H9 (cell line): ENCODE measurements at regions not wholly inside any gene's neighbourhood (a gene's known extent, or its start where the extent isn't known, plus 50 kb on each side); places are given as distances from the start of the nearest gene placed in this dataset.

Experiments
- DNase-seq: peaks from one replicate; pipeline ENCODE4 v3.0.0-alpha.2; 2017
- H2AFZ ChIP-seq: one replicate; pipeline ENCODE4 v1.6.1; 2013; ENCODE audit warnings: mild to moderate bottlenecking, low read length, control low read depth, moderate library complexity
- H2AK5ac ChIP-seq: 2 replicates; pipeline ENCODE4 v1.6.1; 2013; ENCODE audit warnings: low read length, control low read depth, mixed read lengths; ENCODE audit not compliant: insufficient read length
- H2BK120ac ChIP-seq: one replicate; pipeline ENCODE4 v1.6.1; 2013; ENCODE audit warnings: low read depth, mild to moderate bottlenecking, low read length, control low read depth, inconsistent platforms; ENCODE audit not compliant: poor library complexity, severe bottlenecking
- H2BK12ac ChIP-seq: 2 replicates; pipeline ENCODE4 v1.6.1; 2013; ENCODE audit warnings: low read length, control low read depth, mixed read lengths, low read depth; ENCODE audit not compliant: insufficient read length
- H2BK15ac ChIP-seq: 2 replicates; pipeline ENCODE4 v1.6.1; 2013; ENCODE audit warnings: low read depth, low read length, control low read depth
- H2BK20ac ChIP-seq: one replicate; pipeline ENCODE4 v1.6.1; 2013; ENCODE audit warnings: low read depth, mild to moderate bottlenecking, low read length, control low read depth, inconsistent platforms; ENCODE audit not compliant: poor library complexity, severe bottlenecking
- H2BK5ac ChIP-seq: 2 replicates; pipeline ENCODE4 v1.6.1; 2013; ENCODE audit warnings: low read length, control low read depth, mixed read lengths; ENCODE audit not compliant: insufficient read length
- H3K14ac ChIP-seq: 2 replicates; pipeline ENCODE4 v1.6.1; 2013; ENCODE audit warnings: low read length, control low read depth; ENCODE audit not compliant: insufficient read depth
- H3K18ac ChIP-seq: 2 replicates; pipeline ENCODE4 v1.6.1; 2013; ENCODE audit warnings: low read depth, mild to moderate bottlenecking, mixed read lengths, low read length, control low read depth; ENCODE audit not compliant: insufficient read length
- H3K23ac ChIP-seq: 2 replicates; pipeline ENCODE4 v1.6.1; 2013; ENCODE audit warnings: low read length, control low read depth, mixed read lengths, low read depth; ENCODE audit not compliant: insufficient read length
- H3K23me2 ChIP-seq: 2 replicates; pipeline ENCODE4 v1.6.1; 2013; ENCODE audit warnings: low read depth, mild to moderate bottlenecking, mixed read lengths, low read length, control low read depth; ENCODE audit not compliant: insufficient read length, poor library complexity, severe bottlenecking
- H3K27ac ChIP-seq: 2 replicates; pipeline ENCODE4 v1.5.1; 2013; ENCODE audit warnings: low read length, control low read depth, mixed read lengths, low read depth; ENCODE audit not compliant: insufficient read length
- H3K27me3 ChIP-seq: 2 replicates; pipeline ENCODE4 v1.6.1; 2013; ENCODE audit warnings: low read length, control low read depth, inconsistent platforms; ENCODE audit not compliant: insufficient read depth
- H3K4ac ChIP-seq: 2 replicates; pipeline ENCODE4 v1.6.1; 2013; ENCODE audit warnings: low read depth, mild to moderate bottlenecking, control low read depth, inconsistent platforms, low read length, moderate library complexity
- H3K4me1 ChIP-seq: 2 replicates; pipeline ENCODE4 v1.6.1; 2013; ENCODE audit warnings: low read length, control low read depth, inconsistent platforms; ENCODE audit not compliant: insufficient read depth
- H3K4me2 ChIP-seq: 2 replicates; pipeline ENCODE4 v1.6.1; 2013; ENCODE audit warnings: low read length, control low read depth, mixed read lengths; ENCODE audit not compliant: insufficient read length, insufficient read depth
- H3K56ac ChIP-seq: 2 replicates; pipeline ENCODE4 v1.6.1; 2013; ENCODE audit warnings: low read depth, mild to moderate bottlenecking, mixed read lengths, low read length, control low read depth; ENCODE audit not compliant: insufficient read length
- H3K79me1 ChIP-seq: 2 replicates; pipeline ENCODE4 v1.6.1; 2013; ENCODE audit warnings: low read depth, mild to moderate bottlenecking, moderate library complexity, low read length, control low read depth, inconsistent platforms; ENCODE audit not compliant: insufficient read depth, poor library complexity, severe bottlenecking
- H3K79me2 ChIP-seq: 2 replicates; pipeline ENCODE4 v1.6.1; 2013; ENCODE audit warnings: low read length, control low read depth, inconsistent platforms; ENCODE audit not compliant: insufficient read depth
- H3K9ac ChIP-seq: 2 replicates; pipeline ENCODE4 v1.6.1; 2013; ENCODE audit warnings: low read length, control low read depth, mixed read lengths; ENCODE audit not compliant: insufficient read length; ENCODE audit errors: extremely low read depth
- H3K9me3 ChIP-seq: one replicate; pipeline ENCODE4 v1.6.1; 2013; ENCODE audit warnings: low read depth, low read length, inconsistent platforms; ENCODE audit not compliant: control insufficient read depth
- H3T11ph ChIP-seq: one replicate; pipeline ENCODE4 v1.6.1; 2013; ENCODE audit warnings: mild to moderate bottlenecking, low read length, control low read depth, inconsistent platforms
- H4K20me1 ChIP-seq: one replicate; pipeline ENCODE4 v1.6.1; 2013; ENCODE audit not compliant: control insufficient read depth, insufficient read length, insufficient read depth
- H4K5ac ChIP-seq: 2 replicates; pipeline ENCODE4 v1.6.1; 2013; ENCODE audit warnings: low read depth, mild to moderate bottlenecking, mixed read lengths, low read length, control low read depth; ENCODE audit not compliant: insufficient read length
- H4K8ac ChIP-seq: replicated peaks from 2 replicates; pipeline ENCODE4 v1.6.1; 2013; ENCODE audit warnings: low read length, control low read depth, mixed read lengths, low read depth; ENCODE audit not compliant: insufficient read length
- H4K91ac ChIP-seq: 2 replicates; pipeline ENCODE4 v1.6.1; 2013; ENCODE audit warnings: low read depth, mild to moderate bottlenecking, moderate library complexity, mixed read lengths, low read length, control low read depth; ENCODE audit not compliant: insufficient read length
- H3K27ac Mint-ChIP-seq, 3 experiments: 2 replicates in 2 of 3; 3 replicates in 1 of 3; pipeline ENCODE4 v1.8.0; 2020 to 2021; ENCODE audit warnings: mixed read lengths in 3 of 3, mild to moderate bottlenecking in 1 of 3, moderate library complexity in 1 of 3
- H3K27me3 Mint-ChIP-seq: 2 replicates; pipeline ENCODE4 v1.8.0; 2021; ENCODE audit warnings: low read depth, mild to moderate bottlenecking, moderate library complexity, mixed read lengths
- H3K36me3 Mint-ChIP-seq, 3 experiments: 2 replicates in 2 of 3; 3 replicates in 1 of 3; pipeline ENCODE4 v1.8.0; 2020 to 2021; ENCODE audit warnings: low read depth in 3 of 3, mixed read lengths in 3 of 3; ENCODE audit not compliant: insufficient read depth in 1 of 3
- H3K4me1 Mint-ChIP-seq, 2 experiments: 2 replicates each; pipeline ENCODE4 v1.8.0; 2020; ENCODE audit warnings: mixed read lengths in 2 of 2
- H3K4me3 Mint-ChIP-seq, 2 experiments: 2 replicates in 1 of 2; 3 replicates in 1 of 2; pipeline ENCODE4 v1.8.0; 2020 to 2021; ENCODE audit warnings: mild to moderate bottlenecking in 2 of 2, mixed read lengths in 2 of 2, moderate library complexity in 1 of 2
- H3K9me3 Mint-ChIP-seq, 2 experiments: 2 replicates in 1 of 2; 3 replicates in 1 of 2; pipeline ENCODE4 v1.8.0; 2020; ENCODE audit warnings: mild to moderate bottlenecking in 2 of 2, mixed read lengths in 2 of 2, moderate library complexity in 1 of 2
- CTCF ChIP-seq: fragments of 200-600 bp; sonication (generic); conservative IDR thresholded peaks from 3 replicates; pipeline ENCODE4 v1.8.0; 2021; ENCODE audit warnings: antibody characterized with exemption, mild to moderate bottlenecking
- WGBS: extraction: QIAGEN DNeasy Blood & Tissue Kit; methylation state at CpG from one replicate; pipeline ENCODE4 v1.1.7; 2013; ENCODE audit warnings: missing lambda C conversion rate, low lambda C conversion rate, mixed read lengths; ENCODE audit not compliant: insufficient read length; ENCODE audit errors: extremely low coverage; 5-methylcytosine and 5-hydroxymethylcytosine counted together

- Histone ChIP-seq H4K5ac (no peak overlapping the region), H2BK120ac (no peak overlapping the region), H2BK12ac (no peak overlapping the region), H4K91ac (no peak overlapping the region), H3K4ac (no peak overlapping the region), H4K20me1 (no peaks in the 10 kb centered on the region), H2BK20ac (no peak overlapping the region), H3K9me3 (no peaks in the 10 kb centered on the region), H3K23ac (no peak overlapping the region), H3K23me2 (no peaks in the 10 kb centered on the region), H3K18ac (no peak overlapping the region), H3K4me2 (no peak overlapping the region), H3K9ac (no peak overlapping the region), H2BK5ac (no peak overlapping the region), H3K79me2 (no peaks in the 10 kb centered on the region), H3K27me3 (no peaks in the 10 kb centered on the region), H3T11ph (no peak overlapping the region), H3K4me1 (no peaks in the 10 kb centered on the region), H3K79me1 (no peaks in the 10 kb centered on the region), H3K56ac (no peak overlapping the region), H2AK5ac (no peak overlapping the region), H4K8ac (no peak overlapping the region), H3K27ac (no peak overlapping the region), H2BK15ac (no peak overlapping the region), H2AFZ (no peak overlapping the region), H3K14ac (no peak overlapping the region)
- no CpG with 5 or more reads among the region's 6 CpGs for WGBS
- no peaks in the 10 kb centered on the region for H3K9me3 Mint-ChIP-seq
- DNase-seq: peak; percentile 8
- H3K4me1 Mint-ChIP-seq: peaks cover 3% of the 10 kb centered on the region in 2 experiments; a peak in 1 of 4 replicates
- peaks cover 9% of the 10 kb centered on the region for H3K27me3 Mint-ChIP-seq
- TF ChIP-seq CTCF: no peak
- H3K27ac Mint-ChIP-seq: no peak overlapping the region
- no peaks in the 10 kb centered on the region for H3K36me3 Mint-ChIP-seq
- no peak overlapping the region for H3K4me3 Mint-ChIP-seq
Measured at GRCh38 chr20:40808936-40809335, 119.9 kb upstream of the MAFB start.
